ENCODE measurements at regions not wholly inside any gene's neighbourhood (a gene's known extent, or its start where the extent isn't known, plus 50 kb on each side); places are given as distances from the start of the nearest gene placed in this dataset.
"Not testable (repeated sequence)": the region's sequence is repeated elsewhere in the genome, so short reads cannot be mapped to it uniquely, and the experiment has no call there.

DNA sequence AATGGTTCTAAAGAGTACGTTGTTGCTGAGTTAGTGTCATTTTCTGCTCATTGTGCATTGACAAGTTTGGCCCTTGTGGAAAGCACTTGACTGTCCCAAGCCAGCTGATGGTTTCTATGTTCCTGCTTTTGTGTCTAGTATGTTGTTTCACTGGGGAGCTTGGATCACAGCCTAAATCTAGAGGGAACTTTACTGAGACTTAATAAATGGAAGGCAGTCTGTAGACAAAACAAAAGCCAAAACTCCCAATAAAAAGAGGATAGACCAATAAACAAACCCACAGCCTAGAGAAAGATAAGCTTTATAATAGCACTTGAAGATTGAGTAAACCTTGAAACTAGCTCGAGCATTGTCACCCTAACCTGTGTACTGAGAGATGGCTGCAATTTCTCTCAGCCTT is 196.8 kb downstream of the ADRA2A start:
- DNase-seq, result no peak

GRCh38 chr10:111275091-111275490 is 198.3 kb downstream of the ADRA2A start:
- DNase-seq, result no peak

GRCh38 chr10:111277661-111278060 is 200.8 kb downstream of the ADRA2A start:
- DNase-seq, result no peak

GRCh38 chr10:111278266-111278665 is 201.4 kb downstream of the ADRA2A start:
- no peak for DNase-seq

DNA sequence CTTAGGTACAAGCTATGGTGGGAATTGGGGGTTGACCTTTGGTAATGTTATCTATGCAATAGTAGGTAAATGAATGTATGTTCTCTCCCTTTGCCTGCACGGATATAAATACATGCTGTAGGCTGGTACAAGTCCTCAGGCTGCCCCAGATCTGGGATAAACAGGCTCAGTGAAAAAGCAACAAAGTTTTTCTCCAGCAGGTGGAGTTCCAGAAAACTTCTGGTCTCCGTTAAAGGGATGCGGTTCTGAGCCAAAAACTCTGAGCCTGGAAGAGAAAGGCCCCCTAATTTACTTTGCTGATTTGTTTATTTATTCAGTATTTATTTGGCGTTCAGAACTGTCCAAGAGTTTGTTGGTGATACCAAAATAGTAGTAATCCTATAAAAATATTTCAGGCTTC is 204.7 kb downstream of the ADRA2A start:
- DNase-seq, result no peak

- DNase-seq, result no peak
Observed at GRCh38 chr10:111289461-111289860, 212.6 kb downstream of the ADRA2A start.

DNA sequence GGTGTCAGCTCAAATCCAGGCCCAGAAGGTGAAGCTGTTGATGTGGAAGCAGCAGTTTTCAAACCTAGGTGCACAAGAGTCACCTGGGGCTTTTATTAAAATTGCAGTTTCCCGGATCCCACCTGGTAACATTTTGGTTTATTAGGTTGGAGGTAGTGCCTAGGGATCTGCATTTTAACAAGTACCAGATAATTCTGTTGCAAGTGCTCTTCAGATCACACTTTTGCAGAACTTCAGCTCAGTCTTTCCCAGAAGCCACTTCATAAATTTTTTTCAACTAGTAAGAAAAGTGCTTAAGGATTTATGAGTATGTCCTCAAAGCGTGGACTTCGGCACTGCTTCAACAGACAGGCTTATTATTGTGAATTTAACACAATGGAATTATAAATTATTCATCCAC is 213.8 kb downstream of the ADRA2A start:
- no peak for DNase-seq

DNA sequence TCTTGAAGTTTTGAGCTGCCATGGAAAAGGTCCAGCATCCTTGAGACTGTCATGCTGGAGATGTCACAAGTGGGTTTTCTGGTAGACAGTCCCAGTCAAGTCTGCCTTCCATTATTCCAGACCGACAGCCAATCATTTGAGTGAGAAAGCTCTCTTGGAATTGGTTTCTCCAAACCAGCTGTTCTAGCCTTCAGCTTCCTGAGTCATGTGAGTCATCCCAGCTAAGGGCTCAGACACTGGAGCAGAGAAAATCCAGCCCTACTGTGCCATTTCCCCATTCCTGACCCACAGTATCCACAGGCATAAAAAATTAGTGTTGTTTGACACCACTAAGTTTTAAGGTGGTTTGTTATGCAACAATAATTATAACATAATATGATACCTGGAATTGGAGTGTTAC is 219.0 kb downstream of the ADRA2A start:
- no peak for DNase-seq

DNA sequence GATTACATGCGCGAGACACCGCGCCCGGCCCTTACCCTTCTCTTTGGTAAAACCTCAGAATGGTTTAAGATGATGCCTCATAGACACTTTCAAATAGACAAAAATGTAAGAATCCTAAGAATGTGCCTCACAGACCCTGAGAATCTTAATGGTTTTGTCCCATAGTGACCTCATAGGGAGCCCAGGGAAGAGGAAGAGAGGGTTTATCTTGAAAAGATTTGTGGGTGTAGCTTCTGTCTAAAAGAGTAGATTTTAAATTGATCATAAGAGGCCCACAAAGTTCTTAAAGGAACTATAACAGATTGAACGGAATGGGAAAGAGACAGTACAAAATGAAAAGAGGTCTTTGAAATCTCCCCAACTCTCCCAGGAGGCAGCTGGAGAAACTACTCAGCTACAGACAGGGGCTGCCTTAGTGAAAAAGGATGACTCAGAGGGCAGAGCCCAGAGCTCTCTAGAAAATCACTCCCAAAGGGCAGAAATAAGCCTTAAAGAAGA is 220.6 kb downstream of the ADRA2A start:
- DNase-seq, result no peak

DNA sequence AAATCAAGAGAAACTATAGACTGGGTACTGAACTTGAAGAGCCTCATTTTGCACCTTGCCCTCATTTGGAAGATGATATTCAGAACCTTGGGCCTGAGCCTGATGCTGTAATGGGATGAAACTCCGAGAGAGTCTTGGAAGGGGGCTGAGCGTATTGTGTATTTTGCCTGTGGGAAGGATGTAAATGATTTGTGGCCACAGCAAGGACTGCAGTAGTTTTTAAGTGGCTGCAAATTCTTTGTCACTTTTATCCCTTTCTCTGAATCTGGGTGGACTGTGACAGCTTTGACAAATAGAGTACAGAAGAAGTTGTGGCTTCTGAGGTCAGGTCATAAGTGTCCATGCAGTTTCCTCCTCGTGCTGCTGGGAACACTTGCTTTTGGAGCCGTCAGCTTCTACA is 221.2 kb downstream of the ADRA2A start:
- no peak for DNase-seq

GRCh38 chr10:111299037-111299436 is 222.2 kb downstream of the ADRA2A start:
- DNase-seq, result no peak

- no peak for DNase-seq
Observed at GRCh38 chr10:111303887-111304286, 227.1 kb downstream of the ADRA2A start.

DNA sequence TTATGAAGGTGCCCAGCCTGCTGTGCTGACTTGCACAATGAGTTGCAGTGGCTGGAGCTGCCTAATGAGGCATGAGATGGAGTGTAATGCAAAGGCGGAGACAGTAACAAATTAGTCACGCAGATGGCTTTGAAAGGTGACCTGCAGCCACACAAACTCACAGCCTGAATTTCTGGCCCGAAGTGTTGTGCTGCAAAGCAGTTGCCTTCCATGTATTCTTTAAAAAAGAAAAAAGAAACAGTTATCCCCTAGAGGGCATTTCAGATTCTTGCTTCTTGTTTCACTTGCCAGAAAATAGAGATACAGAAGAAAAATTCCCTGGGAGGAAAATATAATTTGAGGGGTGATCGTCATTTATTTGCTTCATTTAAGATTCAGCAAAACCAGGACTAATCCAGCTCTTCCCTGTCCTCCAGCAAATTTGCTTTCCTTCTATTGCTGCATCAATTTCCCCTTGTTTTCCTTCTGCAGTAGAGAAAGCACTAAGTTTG is 239.9 kb downstream of the ADRA2A start:
- DNase-seq, result peak; percentile 6

- no peak for DNase-seq
Observed at GRCh38 chr10:111319866-111320265, 243.0 kb downstream of the ADRA2A start.

GRCh38 chr10:111323389-111323966 is 246.6 kb downstream of the ADRA2A start:
- no peak for DNase-seq

DNA sequence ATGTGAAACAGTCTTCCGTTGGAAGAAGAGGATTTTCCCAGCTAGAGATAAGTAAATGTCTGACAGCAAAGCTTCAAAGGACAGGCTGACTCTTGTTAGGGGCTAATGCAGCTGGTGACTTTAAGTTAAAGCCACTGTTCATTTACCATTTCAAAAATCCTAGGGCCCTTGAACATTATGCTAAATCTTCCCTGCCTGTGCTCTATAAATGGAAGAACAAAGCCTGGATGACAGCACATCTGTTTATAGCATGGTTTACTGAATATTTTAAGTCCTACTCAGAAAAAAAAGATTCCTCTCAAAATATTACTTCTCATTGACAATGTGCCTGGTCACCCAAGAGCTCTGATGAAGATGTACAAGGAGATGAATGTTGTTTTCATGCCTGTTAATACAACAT is 255.3 kb downstream of the ADRA2A start:
- not testable (repeated sequence) for DNase-seq

GRCh38 chr10:111335826-111336225 is 259.0 kb downstream of the ADRA2A start:
- no peak for DNase-seq

DNA sequence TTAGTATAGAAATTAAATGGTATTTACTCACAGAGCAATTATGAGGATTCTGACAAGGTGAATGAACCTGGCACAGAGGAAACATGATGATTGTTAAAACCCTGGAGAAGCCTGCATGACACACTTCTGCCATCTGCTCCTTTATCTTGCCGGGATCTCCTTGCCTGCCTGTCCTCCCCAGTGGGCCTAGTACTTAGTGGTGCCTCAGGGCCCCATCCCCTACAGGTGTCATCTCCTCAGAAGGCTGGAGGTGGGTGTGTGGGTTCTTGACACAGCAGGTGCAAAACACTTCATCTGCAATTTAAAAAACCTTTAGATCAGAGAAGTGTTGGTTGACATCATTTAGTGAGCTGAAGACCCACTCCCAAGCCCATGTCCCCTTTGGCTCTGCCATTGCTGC is 261.2 kb downstream of the ADRA2A start:
- no peak for DNase-seq

- DNase-seq, result no peak
Observed at GRCh38 chr10:111338805-111339204, 262.0 kb downstream of the ADRA2A start.

- DNase-seq, result no peak
Observed at GRCh38 chr10:111344804-111345203, 268.0 kb downstream of the ADRA2A start.

GRCh38 chr10:111347386-111348013 is 270.7 kb downstream of the ADRA2A start:
- DNase-seq, result no peak

DNA sequence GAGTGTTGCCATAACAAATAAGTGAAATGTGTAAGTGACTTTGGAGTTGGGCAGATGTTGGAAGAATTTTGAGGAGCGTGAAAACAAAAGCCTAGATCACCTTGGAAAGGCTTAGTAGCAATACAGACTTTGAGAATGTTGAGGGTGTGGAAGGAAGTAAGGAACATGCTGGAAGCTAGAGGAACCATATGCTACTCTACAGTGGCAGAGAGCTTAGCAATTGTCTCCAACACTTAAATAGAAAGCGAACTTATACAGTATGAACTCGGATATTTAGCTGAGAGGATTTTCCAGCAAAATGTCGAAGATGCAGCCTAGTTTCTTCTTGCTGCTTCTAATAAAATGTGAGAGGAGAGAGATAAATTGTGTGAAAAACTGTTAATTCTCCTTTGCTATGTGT is 271.2 kb downstream of the ADRA2A start:
- DNase-seq, result no peak

DNA sequence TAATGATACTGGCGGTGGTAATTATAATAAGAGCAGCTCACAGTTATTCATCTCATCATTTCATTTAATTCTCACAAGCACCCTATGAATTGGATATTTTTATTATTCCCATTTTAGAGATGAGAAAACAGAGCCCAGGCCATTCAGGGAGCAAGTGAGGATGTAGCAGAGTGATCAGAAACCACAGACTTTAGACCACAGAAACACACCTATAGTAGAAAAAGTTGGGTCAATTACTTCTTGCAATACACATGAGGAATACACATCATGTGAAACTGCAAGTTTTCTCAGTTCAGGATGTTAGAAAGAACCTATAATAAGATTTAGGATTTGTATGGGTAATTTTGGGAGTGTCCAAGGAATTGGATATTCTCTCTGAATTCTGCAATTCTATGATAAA is 278.0 kb downstream of the ADRA2A start:
- DNase-seq, result no peak

- DNase-seq, result no peak
Observed at GRCh38 chr10:111356571-111356970, 279.7 kb downstream of the ADRA2A start.

GRCh38 chr10:111357859-111358258 is 281.0 kb downstream of the ADRA2A start:
- DNase-seq, result no peak

Measured in NCI-H69 (cell line).